Osteoblast (primary cell): ENCODE measurements at regions not wholly inside any gene's neighbourhood (a gene's known extent, or its start where the extent isn't known, plus 50 kb on each side); places are given as distances from the start of the nearest gene placed in this dataset.
A peak's percentile ranks its signal among the peaks of the same experiment; 100 is the strongest.

Experiments used
- DNase-seq: peaks from one replicate; pipeline ENCODE4 v3.0.0; 2011; ENCODE audit warnings: low spot score, mixed read lengths; ENCODE audit not compliant: insufficient read length; ENCODE audit errors: missing footprints
- H2AFZ ChIP-seq: 2 replicates; pipeline ENCODE4 v1.6.0; 2011; ENCODE audit warnings: mild to moderate bottlenecking, low read length
- H3K27ac ChIP-seq: 2 replicates; pipeline ENCODE4 v1.5.1; 2011; ENCODE audit warnings: mild to moderate bottlenecking, low read depth, low read length, moderate library complexity
- H3K27me3 ChIP-seq: 2 replicates; pipeline ENCODE4 v1.6.0; 2012; ENCODE audit warnings: mild to moderate bottlenecking, control low read depth, inconsistent platforms, low read length, moderate library complexity; ENCODE audit not compliant: insufficient read depth
- H3K36me3 ChIP-seq: 2 replicates; pipeline ENCODE4 v1.5.1; 2011; ENCODE audit warnings: mild to moderate bottlenecking, low read length, control low read depth, moderate library complexity; ENCODE audit not compliant: insufficient read depth
- H3K4me1 ChIP-seq: 2 replicates; pipeline ENCODE4 v1.5.1; 2011; ENCODE audit warnings: mild to moderate bottlenecking, low read length, control low read depth, moderate library complexity; ENCODE audit not compliant: insufficient read depth
- H3K4me2 ChIP-seq: 2 replicates; pipeline ENCODE4 v1.6.0; 2011; ENCODE audit warnings: mild to moderate bottlenecking, low read length; ENCODE audit not compliant: insufficient read depth
- H3K4me3 ChIP-seq: fragments of 200-600 bp; sonication (generic); 3 replicates; pipeline ENCODE4 v1.5.1; 2012; ENCODE audit warnings: mild to moderate bottlenecking, low read length, inconsistent platforms; ENCODE audit not compliant: insufficient read depth
- H3K79me2 ChIP-seq: 2 replicates; pipeline ENCODE4 v1.6.0; 2012; ENCODE audit warnings: mild to moderate bottlenecking, low read length, control low read depth, inconsistent platforms; ENCODE audit not compliant: insufficient read depth
- H3K9me3 ChIP-seq: 2 replicates; pipeline ENCODE4 v1.5.1; 2011; ENCODE audit warnings: low read depth, low read length, control low read depth
- H4K20me1 ChIP-seq: 2 replicates; pipeline ENCODE4 v1.6.0; 2012; ENCODE audit warnings: mild to moderate bottlenecking, low read length, control low read depth; ENCODE audit not compliant: insufficient read depth
- CTCF ChIP-seq: IDR thresholded peaks from 2 replicates; pipeline ENCODE4 v1.5.1; 2011; ENCODE audit warnings: mild to moderate bottlenecking, low read depth, low read length, moderate library complexity; ENCODE audit errors: extremely low read depth

DNA sequence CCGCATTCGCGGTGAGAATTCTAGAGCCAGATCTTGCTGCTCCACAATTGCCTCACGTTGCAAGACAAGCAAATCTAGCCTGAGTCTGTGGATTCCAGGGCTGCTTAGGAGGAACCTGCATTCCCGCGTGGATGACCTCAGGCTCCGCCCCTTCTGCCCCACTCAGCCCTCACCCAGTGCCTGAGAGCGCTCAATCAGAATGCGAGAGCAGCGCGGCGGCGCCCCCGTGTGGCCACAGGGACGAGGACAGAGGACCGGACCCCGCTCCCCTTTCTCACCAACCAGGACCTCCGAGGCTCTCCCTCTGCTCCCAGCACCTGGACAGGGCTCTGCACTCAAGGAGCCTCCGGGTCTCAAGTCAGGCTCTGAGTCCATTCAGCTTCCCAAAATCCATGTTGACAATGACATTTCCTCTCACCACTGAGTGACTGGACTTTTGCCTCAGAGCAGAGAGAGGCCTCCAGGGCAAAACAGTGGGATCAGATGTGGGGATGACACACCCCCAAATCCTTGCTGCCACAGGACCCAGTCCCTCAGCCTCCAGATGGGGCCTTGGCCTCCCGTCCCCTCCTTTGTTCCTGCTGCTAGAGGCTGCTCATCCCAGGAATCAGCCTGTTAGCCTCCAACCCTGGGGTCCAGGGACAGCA lies 52.0 kb downstream of the RPP21 start:
- peak; percentile 84 for TF ChIP-seq CTCF
- Histone ChIP-seq H2AFZ (no peak overlapping the region), H3K9me3 (no peaks in the 10 kb centered on the region), H3K4me1 (no peaks in the 10 kb centered on the region), H3K36me3 (no peaks in the 10 kb centered on the region), H3K4me3 (no peak overlapping the region), H3K27ac (no peak overlapping the region), H3K79me2 (no peaks in the 10 kb centered on the region), H4K20me1 (no peaks in the 10 kb centered on the region), H3K27me3 (peaks cover 20% of the 10 kb centered on the region), H3K4me2 (peak overlapping the region; percentile 23)
- DNase-seq: peak; percentile 87

GRCh38 chr6:30397697-30398096 lies 52.7 kb downstream of the RPP21 start:
- H3K36me3 ChIP-seq: no peaks in the 10 kb centered on the region
- H3K27ac ChIP-seq: no peak overlapping the region
- no peak for TF ChIP-seq CTCF
- no peak for DNase-seq
- no peak overlapping the region for H2AFZ ChIP-seq
- H4K20me1 ChIP-seq: no peaks in the 10 kb centered on the region
- no peaks in the 10 kb centered on the region for H3K4me1 ChIP-seq
- H3K4me3 ChIP-seq: no peak overlapping the region
- H3K79me2 ChIP-seq: no peaks in the 10 kb centered on the region
- no peaks in the 10 kb centered on the region for H3K9me3 ChIP-seq
- no peak overlapping the region for H3K4me2 ChIP-seq
- H3K27me3 ChIP-seq: peaks cover 20% of the 10 kb centered on the region

DNA sequence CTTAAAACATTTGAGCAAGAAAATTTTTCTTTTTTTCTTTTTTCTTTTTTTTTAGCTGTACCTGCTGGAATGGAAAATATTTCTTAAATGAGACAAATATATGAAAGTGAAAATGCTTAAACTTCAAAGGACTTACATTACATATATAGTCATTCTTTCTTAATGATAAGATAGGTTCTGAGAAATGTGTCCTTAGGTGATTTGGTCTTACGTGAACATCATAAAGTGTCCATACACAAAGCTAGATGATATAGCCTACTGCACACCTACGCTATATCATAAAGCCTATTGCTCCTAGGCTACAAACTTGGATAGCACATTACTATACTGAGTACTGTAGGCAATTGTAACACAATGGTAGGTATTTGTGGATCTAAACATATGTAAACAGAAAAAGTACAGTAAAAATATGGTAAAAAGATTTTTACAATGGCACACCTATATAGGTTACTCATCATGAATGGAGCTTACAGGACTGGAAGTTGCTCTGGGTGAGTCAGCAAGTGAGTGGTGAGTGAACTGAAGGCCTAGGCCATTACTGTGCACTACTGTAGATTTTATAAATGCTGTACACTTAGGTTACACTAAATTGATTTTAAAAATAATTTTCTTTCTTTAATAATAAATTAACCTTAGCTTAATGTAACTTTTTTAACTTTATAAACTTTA lies 54.6 kb downstream of the RPP21 start:
- no peak for DNase-seq

More for the DNA sequence above, 54.6 kb downstream of the RPP21 start:
- Histone ChIP-seq H3K27ac (no peak overlapping the region), H3K79me2 (no peaks in the 10 kb centered on the region), H4K20me1 (no peaks in the 10 kb centered on the region), H3K4me2 (no peak overlapping the region), H3K36me3 (no peaks in the 10 kb centered on the region), H3K4me3 (no peak overlapping the region), H3K9me3 (no peaks in the 10 kb centered on the region), H3K27me3 (peaks cover 38% of the 10 kb centered on the region), H2AFZ (no peak overlapping the region), H3K4me1 (no peaks in the 10 kb centered on the region)
- TF ChIP-seq CTCF: no peak
